ENCODE measurements at regions not wholly inside any gene's neighbourhood (a gene's known extent, or its start where the extent isn't known, plus 50 kb on each side); places are given as distances from the start of the nearest gene placed in this dataset.

DNA sequence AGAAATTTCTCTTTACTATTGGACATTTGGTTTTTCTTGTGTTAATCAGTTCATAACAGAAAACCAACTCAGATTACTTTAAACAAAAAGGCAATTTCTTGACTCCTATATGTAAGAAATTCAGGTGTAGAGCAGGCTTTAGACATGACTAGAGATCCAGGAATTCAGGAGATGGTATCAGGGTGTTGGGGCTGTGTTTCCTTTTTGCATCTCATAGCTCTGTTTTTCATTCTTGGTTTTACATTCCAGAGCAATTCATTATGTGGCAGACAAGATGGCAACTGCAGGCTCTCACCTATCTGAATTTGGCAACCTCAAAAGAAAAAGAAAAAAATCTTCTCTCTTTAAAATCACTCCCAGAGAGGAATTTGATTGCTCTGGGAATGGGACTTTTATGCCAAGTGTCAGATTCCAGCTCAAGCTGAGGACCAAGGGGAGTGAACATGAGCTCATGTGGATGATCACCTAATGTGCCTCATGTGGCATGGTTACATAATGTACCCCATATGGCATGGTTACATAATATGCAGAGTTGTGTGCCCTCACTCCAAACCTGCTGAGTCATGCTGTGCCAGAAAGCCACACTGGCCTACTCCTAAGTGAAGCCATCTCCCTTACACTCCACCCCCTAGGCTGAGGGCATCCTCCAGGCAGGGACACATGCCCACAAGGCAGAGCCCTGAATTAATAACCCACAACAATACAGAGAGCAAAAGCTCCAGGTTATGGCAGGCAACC is 282.7 kb downstream of the MBD2 start:
- TF ChIP-seq, protein P1, sequence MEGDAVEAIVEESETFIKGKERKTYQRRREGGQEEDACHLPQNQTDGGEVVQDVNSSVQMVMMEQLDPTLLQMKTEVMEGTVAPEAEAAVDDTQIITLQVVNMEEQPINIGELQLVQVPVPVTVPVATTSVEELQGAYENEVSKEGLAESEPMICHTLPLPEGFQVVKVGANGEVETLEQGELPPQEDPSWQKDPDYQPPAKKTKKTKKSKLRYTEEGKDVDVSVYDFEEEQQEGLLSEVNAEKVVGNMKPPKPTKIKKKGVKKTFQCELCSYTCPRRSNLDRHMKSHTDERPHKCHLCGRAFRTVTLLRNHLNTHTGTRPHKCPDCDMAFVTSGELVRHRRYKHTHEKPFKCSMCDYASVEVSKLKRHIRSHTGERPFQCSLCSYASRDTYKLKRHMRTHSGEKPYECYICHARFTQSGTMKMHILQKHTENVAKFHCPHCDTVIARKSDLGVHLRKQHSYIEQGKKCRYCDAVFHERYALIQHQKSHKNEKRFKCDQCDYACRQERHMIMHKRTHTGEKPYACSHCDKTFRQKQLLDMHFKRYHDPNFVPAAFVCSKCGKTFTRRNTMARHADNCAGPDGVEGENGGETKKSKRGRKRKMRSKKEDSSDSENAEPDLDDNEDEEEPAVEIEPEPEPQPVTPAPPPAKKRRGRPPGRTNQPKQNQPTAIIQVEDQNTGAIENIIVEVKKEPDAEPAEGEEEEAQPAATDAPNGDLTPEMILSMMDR (conservative IDR thresholded peaks at IDR 0.05; ENCODE audit: low read length): no peak
- TF ChIP-seq EZH2phosphoT487 (IDR thresholded peaks at IDR 0.05; ENCODE audit: borderline replicate concordance, low read depth, low read length): no peak
